Osteoblast (primary cell): ENCODE measurements at regions not wholly inside any gene's neighbourhood (a gene's known extent, or its start where the extent isn't known, plus 50 kb on each side); places are given as distances from the start of the nearest gene placed in this dataset.
A peak's percentile ranks its signal among the peaks of the same experiment; 100 is the strongest.
"Not testable (repeated sequence)": the region's sequence is repeated elsewhere in the genome, so short reads cannot be mapped to it uniquely, and the experiment has no call there.

ENCODE experiments used
- DNase-seq: peaks from one replicate; pipeline ENCODE4 v3.0.0; 2011; ENCODE audit warnings: low spot score, mixed read lengths; ENCODE audit not compliant: insufficient read length; ENCODE audit errors: missing footprints
- H2AFZ ChIP-seq: 2 replicates; pipeline ENCODE4 v1.6.0; 2011; ENCODE audit warnings: mild to moderate bottlenecking, low read length
- H3K27ac ChIP-seq: 2 replicates; pipeline ENCODE4 v1.5.1; 2011; ENCODE audit warnings: mild to moderate bottlenecking, low read depth, low read length, moderate library complexity
- H3K27me3 ChIP-seq: 2 replicates; pipeline ENCODE4 v1.6.0; 2012; ENCODE audit warnings: mild to moderate bottlenecking, control low read depth, inconsistent platforms, low read length, moderate library complexity; ENCODE audit not compliant: insufficient read depth
- H3K36me3 ChIP-seq: 2 replicates; pipeline ENCODE4 v1.5.1; 2011; ENCODE audit warnings: mild to moderate bottlenecking, low read length, control low read depth, moderate library complexity; ENCODE audit not compliant: insufficient read depth
- H3K4me1 ChIP-seq: 2 replicates; pipeline ENCODE4 v1.5.1; 2011; ENCODE audit warnings: mild to moderate bottlenecking, low read length, control low read depth, moderate library complexity; ENCODE audit not compliant: insufficient read depth
- H3K4me2 ChIP-seq: 2 replicates; pipeline ENCODE4 v1.6.0; 2011; ENCODE audit warnings: mild to moderate bottlenecking, low read length; ENCODE audit not compliant: insufficient read depth
- H3K4me3 ChIP-seq: fragments of 200-600 bp; sonication (generic); 3 replicates; pipeline ENCODE4 v1.5.1; 2012; ENCODE audit warnings: mild to moderate bottlenecking, low read length, inconsistent platforms; ENCODE audit not compliant: insufficient read depth
- H3K79me2 ChIP-seq: 2 replicates; pipeline ENCODE4 v1.6.0; 2012; ENCODE audit warnings: mild to moderate bottlenecking, low read length, control low read depth, inconsistent platforms; ENCODE audit not compliant: insufficient read depth
- H3K9me3 ChIP-seq: 2 replicates; pipeline ENCODE4 v1.5.1; 2011; ENCODE audit warnings: low read depth, low read length, control low read depth
- H4K20me1 ChIP-seq: 2 replicates; pipeline ENCODE4 v1.6.0; 2012; ENCODE audit warnings: mild to moderate bottlenecking, low read length, control low read depth; ENCODE audit not compliant: insufficient read depth
- TF ChIP-seq, protein P1 (sequence below): IDR thresholded peaks from 2 replicates; pipeline ENCODE4 v1.5.1; 2011; ENCODE audit warnings: mild to moderate bottlenecking, low read depth, low read length, moderate library complexity; ENCODE audit errors: extremely low read depth

DNA sequence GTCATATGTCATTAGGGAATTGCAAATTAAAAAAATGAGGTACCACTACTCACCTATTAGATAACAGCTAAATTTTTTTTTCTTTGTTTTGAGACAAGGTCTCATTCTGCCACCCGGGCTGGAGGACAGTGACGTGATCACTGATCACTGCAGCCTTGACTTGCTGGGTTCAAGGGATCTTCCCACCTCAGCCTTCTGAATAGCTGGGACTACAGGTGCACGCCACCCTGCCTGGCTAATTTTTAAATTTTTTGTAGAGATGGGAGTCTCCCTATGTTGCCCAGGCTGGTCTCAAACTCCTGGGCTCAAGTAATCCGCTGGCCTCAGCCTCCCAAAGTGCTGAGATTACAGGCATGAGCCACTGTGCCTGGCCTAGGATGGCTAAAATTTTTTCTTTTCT lies 57.1 kb upstream of the NCOA3 start:
- no peak overlapping the region for H2AFZ ChIP-seq
- H3K9me3 ChIP-seq = no peaks in the 10 kb centered on the region
- no peaks in the 10 kb centered on the region for H3K4me1 ChIP-seq
- no peaks in the 10 kb centered on the region for H4K20me1 ChIP-seq
- no peak overlapping the region for H3K27ac ChIP-seq
- TF ChIP-seq, protein P1, sequence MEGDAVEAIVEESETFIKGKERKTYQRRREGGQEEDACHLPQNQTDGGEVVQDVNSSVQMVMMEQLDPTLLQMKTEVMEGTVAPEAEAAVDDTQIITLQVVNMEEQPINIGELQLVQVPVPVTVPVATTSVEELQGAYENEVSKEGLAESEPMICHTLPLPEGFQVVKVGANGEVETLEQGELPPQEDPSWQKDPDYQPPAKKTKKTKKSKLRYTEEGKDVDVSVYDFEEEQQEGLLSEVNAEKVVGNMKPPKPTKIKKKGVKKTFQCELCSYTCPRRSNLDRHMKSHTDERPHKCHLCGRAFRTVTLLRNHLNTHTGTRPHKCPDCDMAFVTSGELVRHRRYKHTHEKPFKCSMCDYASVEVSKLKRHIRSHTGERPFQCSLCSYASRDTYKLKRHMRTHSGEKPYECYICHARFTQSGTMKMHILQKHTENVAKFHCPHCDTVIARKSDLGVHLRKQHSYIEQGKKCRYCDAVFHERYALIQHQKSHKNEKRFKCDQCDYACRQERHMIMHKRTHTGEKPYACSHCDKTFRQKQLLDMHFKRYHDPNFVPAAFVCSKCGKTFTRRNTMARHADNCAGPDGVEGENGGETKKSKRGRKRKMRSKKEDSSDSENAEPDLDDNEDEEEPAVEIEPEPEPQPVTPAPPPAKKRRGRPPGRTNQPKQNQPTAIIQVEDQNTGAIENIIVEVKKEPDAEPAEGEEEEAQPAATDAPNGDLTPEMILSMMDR = no peak
- no peaks in the 10 kb centered on the region for H3K27me3 ChIP-seq
- H3K4me2 ChIP-seq = no peak overlapping the region
- H3K79me2 ChIP-seq = no peaks in the 10 kb centered on the region
- no peak overlapping the region for H3K4me3 ChIP-seq
- peak; percentile 10 for DNase-seq
- no peaks in the 10 kb centered on the region for H3K36me3 ChIP-seq

DNA sequence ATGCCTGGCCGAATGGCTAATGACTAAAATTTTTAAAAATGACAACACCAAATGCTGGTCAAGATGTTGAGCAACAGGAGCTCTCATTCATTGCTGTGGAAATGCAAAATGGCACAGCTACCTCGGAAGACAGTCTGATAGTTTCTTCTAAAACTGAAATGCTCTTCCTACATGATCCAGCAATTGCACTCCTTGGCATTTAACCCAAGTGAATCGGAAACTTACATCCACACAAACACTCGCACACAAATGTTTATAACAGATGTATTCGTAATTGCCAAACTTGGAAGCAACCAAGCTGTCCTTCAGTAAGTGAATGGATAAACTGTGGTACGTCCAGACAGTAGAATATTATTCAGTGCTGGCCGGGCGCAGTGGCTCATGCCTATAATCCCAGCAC lies 56.4 kb upstream of the NCOA3 start:
- no peaks in the 10 kb centered on the region for H4K20me1 ChIP-seq
- no peak overlapping the region for H3K27ac ChIP-seq
- TF ChIP-seq, protein P1 = no peak
- no peaks in the 10 kb centered on the region for H3K27me3 ChIP-seq
- no peak overlapping the region for H2AFZ ChIP-seq
- no peak overlapping the region for H3K4me2 ChIP-seq
- no peak for DNase-seq
- H3K9me3 ChIP-seq = no peaks in the 10 kb centered on the region
- H3K36me3 ChIP-seq = no peaks in the 10 kb centered on the region
- no peaks in the 10 kb centered on the region for H3K4me1 ChIP-seq
- no peak overlapping the region for H3K4me3 ChIP-seq
- H3K79me2 ChIP-seq = no peaks in the 10 kb centered on the region

DNA sequence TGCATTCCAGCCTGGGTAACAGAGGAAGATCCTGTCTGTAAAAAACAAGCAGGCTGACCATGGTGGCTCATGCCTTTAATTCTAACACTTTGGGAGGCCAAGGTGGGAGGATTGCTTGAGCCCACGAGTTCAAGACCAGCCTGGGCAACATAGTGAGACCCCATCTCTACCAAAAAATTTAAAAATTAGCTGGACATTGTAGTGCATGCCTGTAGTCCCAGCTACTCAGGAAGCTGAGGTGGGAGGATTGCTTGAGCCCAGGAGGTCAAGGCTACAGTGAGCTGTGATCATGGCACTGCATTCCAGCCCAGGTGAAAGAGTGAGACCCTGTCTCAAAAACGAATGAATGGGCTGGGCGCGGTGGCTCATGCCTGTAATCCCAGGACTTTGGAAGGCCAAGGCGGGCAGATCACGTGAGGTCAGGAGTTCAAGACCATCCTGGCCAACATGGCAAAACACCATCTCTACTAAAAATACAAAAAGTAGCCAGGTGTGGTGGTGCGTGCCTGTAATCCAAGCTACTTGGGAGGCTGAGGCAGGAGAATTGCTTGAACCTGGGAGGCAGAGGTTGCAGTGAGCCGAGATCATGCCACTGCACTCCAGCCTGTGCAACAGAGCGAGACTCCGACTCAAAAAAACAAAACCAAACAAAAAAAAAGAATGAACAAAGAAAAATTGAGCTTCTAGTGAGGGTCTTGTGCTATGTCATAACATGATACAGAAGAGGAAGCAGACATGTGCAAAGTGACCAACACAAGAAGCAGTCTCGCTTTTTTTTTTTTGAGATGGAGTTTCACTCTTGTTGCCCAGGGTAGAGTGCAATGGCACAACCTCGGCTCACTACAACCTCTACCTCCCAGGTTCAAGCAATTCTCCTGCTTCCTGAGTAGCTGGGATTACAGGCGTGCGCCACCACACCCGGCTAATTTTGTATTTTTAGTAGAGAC lies 54.1 kb upstream of the NCOA3 start:
- H3K4me2 ChIP-seq, DNase-seq, H4K20me1 ChIP-seq, H3K4me1 ChIP-seq, H3K9me3 ChIP-seq, H2AFZ ChIP-seq, H3K79me2 ChIP-seq, H3K27ac ChIP-seq, H3K36me3 ChIP-seq, H3K27me3 ChIP-seq, H3K4me3 ChIP-seq: not testable (repeated sequence)

DNA sequence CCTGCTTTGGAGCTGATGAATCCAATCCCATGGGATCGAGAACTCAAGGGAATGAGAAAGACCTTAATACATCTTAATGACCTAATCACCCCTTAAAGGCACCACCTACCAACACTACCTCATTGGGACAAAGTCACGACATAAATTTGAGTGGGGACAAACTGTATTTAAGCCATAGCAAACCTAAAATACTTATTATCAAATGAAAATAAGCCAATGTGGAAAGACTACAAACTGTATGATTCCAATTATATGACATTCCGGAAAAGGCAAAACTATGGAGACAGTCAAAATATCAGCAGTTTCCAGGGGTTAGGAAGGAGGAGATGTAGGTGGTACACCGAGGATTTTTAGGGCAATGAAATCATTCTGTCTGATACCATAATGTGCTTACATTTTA lies 53.3 kb upstream of the NCOA3 start:
- Histone ChIP-seq H3K27me3 (no peaks in the 10 kb centered on the region), H3K9me3 (peaks cover 2% of the 10 kb centered on the region), H3K27ac (no peak overlapping the region), H2AFZ (no peak overlapping the region), H3K36me3 (no peaks in the 10 kb centered on the region), H3K4me3 (no peak overlapping the region), H3K4me2 (no peak overlapping the region), H3K79me2 (no peaks in the 10 kb centered on the region), H4K20me1 (no peaks in the 10 kb centered on the region), H3K4me1 (peaks cover 8% of the 10 kb centered on the region)
- TF ChIP-seq, protein P1 = no peak
- no peak for DNase-seq
